ENCODE measurements at regions not wholly inside any gene's neighbourhood (a gene's known extent, or its start where the extent isn't known, plus 50 kb on each side); places are given as distances from the start of the nearest gene placed in this dataset.

DNA sequence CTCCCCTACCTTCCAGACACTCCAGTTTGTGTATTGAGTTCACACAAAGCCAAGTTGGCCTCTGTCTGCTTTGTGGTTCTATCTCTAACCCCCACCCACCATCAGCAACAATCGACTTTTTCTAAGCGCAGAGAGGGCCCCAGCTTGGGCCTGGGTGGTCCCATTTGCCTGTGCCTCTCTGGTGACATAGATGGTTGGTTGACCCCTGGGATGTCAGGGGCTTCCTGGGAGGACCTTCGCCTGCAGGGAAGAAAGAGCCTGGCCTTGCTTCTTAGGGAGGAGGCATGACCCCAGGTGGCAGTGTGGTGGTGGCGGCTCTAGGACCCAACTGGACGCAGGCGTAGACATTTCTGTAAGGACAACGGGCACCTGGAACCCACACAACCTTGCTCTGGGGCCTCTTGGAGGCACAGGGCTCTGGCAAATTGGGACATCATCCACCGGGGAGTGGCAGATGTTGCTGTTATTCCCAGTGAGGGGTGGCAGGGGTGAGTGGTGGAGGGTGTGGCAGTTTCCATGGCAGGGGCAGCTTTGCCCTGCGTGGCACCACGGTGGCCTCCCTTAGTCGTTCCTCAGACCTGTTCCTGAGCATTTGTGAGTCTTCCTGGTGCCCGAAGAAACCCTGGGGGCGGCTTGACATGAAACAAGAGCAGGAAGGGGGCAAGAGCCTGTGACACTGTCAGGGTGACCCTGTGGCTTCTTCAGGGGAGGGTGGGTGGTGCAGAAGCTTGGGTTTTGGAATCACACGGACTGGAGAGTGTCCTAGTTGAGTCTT, 171.0 kb upstream of the IER5L start:
- CTCF ChIA-PET (ENCODE audit: partially characterized antibody), result interaction anchor here (0.6 to 1.7 kb wide), 8 partner anchors 14 to 577 kb away, joined by 3 to 5 read pairs (median 3); no protein-coding TSS in a partner anchor
- 85% methylated on average over 14 of the region's 14 CpGs; no CpG with 5 or more reads in 1 of the 2 experiments for WGBS, 2 experiments (ENCODE audit: extremely low coverage in 1 of 2, insufficient coverage in 1 of 2, insufficient read length in 1 of 2, insufficient replicate concordance in 2 of 2, low coverage in 1 of 2, low lambda C conversion rate in 2 of 2, missing lambda C conversion rate in 1 of 2)
- peaks cover 0 to 19% (median 8%) of the 10 kb centered on the region in 4 experiments; a peak in 4 of 7 replicates for H3K4me1 ChIP-seq (replicated peaks in 1 of 4; ENCODE audit: control insufficient read depth in 3 of 4, insufficient read depth in 4 of 4, low read length in 3 of 4)
- no peak overlapping the region for H4K8ac ChIP-seq (ENCODE audit: extremely low read depth, insufficient read depth, low read length)
- no peaks in the 10 kb centered on the region for H3K79me2 ChIP-seq (ENCODE audit: control insufficient read depth in 1 of 2, insufficient read depth in 2 of 2, low read length in 2 of 2)
- no peak overlapping the region for H3K9ac ChIP-seq (replicated peaks in 1 of 4; ENCODE audit: extremely low read depth in 1 of 4, low read depth in 3 of 4, low read length in 3 of 4)
- no peaks in the 10 kb centered on the region for H4K20me1 ChIP-seq (replicated peaks in 1 of 2; ENCODE audit: control insufficient read depth in 1 of 2, insufficient read depth in 2 of 2, low read length in 2 of 2)
- no peaks in the 10 kb centered on the region for H3K36me3 ChIP-seq (ENCODE audit: control insufficient read depth in 2 of 4, insufficient read depth in 4 of 4, low read length in 3 of 4)
- H3K4me2 ChIP-seq (ENCODE audit: insufficient read depth in 1 of 2, low read depth in 2 of 2, low read length in 2 of 2), result no peak overlapping the region
- no peak overlapping the region for H3K23ac ChIP-seq (ENCODE audit: insufficient read length)
- no peak overlapping the region; the same call in 1 of the 2 replicates for H2BK5ac ChIP-seq (ENCODE audit: low read depth, low read length)
- H4K91ac ChIP-seq (replicated peaks; ENCODE audit: insufficient read length, low read length), result peak overlapping the region; percentile 49
- H3K27ac ChIP-seq (ENCODE audit: low read depth, low read length), result no peak overlapping the region
- no peaks in the 10 kb centered on the region; a peak in 1 of 7 replicates for H3K27me3 ChIP-seq (replicated peaks in 1 of 4; ENCODE audit: control insufficient read depth in 3 of 4, extremely low read depth in 1 of 4, insufficient read depth in 3 of 4, low read length in 3 of 4)
- 0 out of 2 replicates have a peak overlapping the region, but pooled peaks have one; percentile 32 for H2BK20ac ChIP-seq (ENCODE audit: low read length)
- POLR2A ChIA-PET (ENCODE audit: partially characterized antibody), result interaction anchor here (0.8 to 8.3 kb wide), 7 partner anchors 10 to 260 kb away, joined by 3 to 65 read pairs (median 4); no protein-coding TSS in a partner anchor
- no peaks in the 10 kb centered on the region for H3K79me1 ChIP-seq (ENCODE audit: low read depth, low read length)
- peak overlapping the region; percentile 36 for H3K56ac ChIP-seq (replicated peaks; ENCODE audit: insufficient read length, low read depth, low read length)
- H3K14ac ChIP-seq (ENCODE audit: insufficient read length), result no peak overlapping the region
- no peak overlapping the region for H3K4me3 ChIP-seq (ENCODE audit: extremely low read depth in 1 of 4, insufficient read depth in 2 of 4, low read depth in 3 of 4, low read length in 4 of 4)
- H2BK12ac ChIP-seq (ENCODE audit: low read depth, low read length), result peak overlapping the region; percentile 75; the same call in 1 of the 2 replicates
- no peak overlapping the region for H4K5ac ChIP-seq (ENCODE audit: insufficient read length, low read depth, low read length)
- peak overlapping the region; percentile 92 for H2BK15ac ChIP-seq (ENCODE audit: low read length)
- H3K9me3 ChIP-seq (ENCODE audit: insufficient read depth in 2 of 2, low read depth in 1 of 2, low read length in 1 of 2), result no peaks in the 10 kb centered on the region
- H2AFZ ChIP-seq (ENCODE audit: low read length), result no peak overlapping the region
- H3K4ac ChIP-seq (replicated peaks; ENCODE audit: insufficient read length, low read depth, low read length), result peak overlapping the region; percentile 45
- H2BK120ac ChIP-seq (replicated peaks; ENCODE audit: low read depth, low read length), result no peak overlapping the region
- peak overlapping the region; percentile 80; the same call in 1 of the 2 replicates for H2AK5ac ChIP-seq (ENCODE audit: low read depth, low read length)
- no peak for DNase-seq (ENCODE audit: low read depth in 1 of 2, low spot score in 2 of 2)
- H3K18ac ChIP-seq (ENCODE audit: extremely low read depth, low read length), result no peak overlapping the region; the same call in 1 of the 2 replicates
- FAIRE-seq, result no peak
- peaks cover 6% of the 10 kb centered on the region for H3K23me2 ChIP-seq (ENCODE audit: low read depth, low read length)
- TF ChIP-seq EGR1 (IDR thresholded peaks at IDR 0.05; ENCODE audit: borderline replicate concordance, low read depth, low read length) (no peak), KDM4A (IDR thresholded peaks at IDR 0.05; ENCODE audit: low read depth, low read length, severe bottlenecking) (no peak), ATF3 (IDR thresholded peaks at IDR 0.05; ENCODE audit: insufficient read depth, low read depth, low read length) (no peak), HDAC6 (IDR thresholded peaks at IDR 0.05; ENCODE audit: low read depth, low read length) (no peak), CTCF (IDR thresholded peaks at IDR 0.05; ENCODE audit: control extremely low read depth in 1 of 3, insufficient read depth in 1 of 3, low read depth in 1 of 3, low read length in 3 of 3) (no peak), GTF2F1 (IDR thresholded peaks at IDR 0.05; ENCODE audit: borderline replicate concordance, low read depth, low read length) (no peak), YY1 (IDR thresholded peaks at IDR 0.05; ENCODE audit: low read depth, low read length) (no peak), BCL11A (IDR thresholded peaks at IDR 0.05; ENCODE audit: low read depth in 2 of 2, low read length in 2 of 2) (no peak)
